ENCODE measurements at regions not wholly inside any gene's neighbourhood (a gene's known extent, or its start where the extent isn't known, plus 50 kb on each side); places are given as distances from the start of the nearest gene placed in this dataset.

GRCh38 chr15:38054488-38054887 is 120.0 kb downstream of the TMCO5A start:
- H3K27ac ChIP-seq = no peak overlapping the region

DNA sequence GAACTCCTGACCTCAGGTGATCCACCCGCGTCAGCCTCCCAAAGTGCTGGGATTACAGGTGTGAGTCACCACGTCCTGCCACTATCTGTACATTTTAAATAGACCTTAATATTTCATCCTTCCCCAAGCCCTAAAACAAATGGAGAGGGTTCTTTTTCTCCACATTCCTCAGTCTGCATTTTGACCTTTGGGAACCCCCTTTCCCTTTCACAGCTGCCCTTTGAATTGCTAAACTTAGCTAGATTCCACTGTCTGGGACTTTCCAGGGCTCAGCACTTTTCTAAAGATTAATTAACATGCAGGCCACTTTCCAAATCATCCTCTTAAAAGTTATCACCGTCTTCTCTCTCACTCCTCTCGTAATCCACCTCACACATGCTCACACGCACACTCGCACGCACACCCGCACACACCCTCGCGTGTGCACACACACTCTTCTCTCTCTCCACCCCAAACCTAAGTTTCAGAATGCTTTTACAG is 124.2 kb downstream of the TMCO5A start:
- DNase-seq = no peak
- H3K36me3 ChIP-seq = no peaks in the 10 kb centered on the region
- no peaks in the 10 kb centered on the region for H3K4me1 ChIP-seq
- H3K9me3 ChIP-seq = no peaks in the 10 kb centered on the region
- H3K27ac ChIP-seq = no peak overlapping the region
- H3K27me3 ChIP-seq = no peaks in the 10 kb centered on the region
- TF ChIP-seq POLR2A (IDR thresholded peaks at IDR 0.05) = no peak
- no peak for TF ChIP-seq CTCF (IDR thresholded peaks at IDR 0.05)
- no peak overlapping the region for H3K4me3 ChIP-seq

More at GRCh38 chr15:38054488-38054887, 120.0 kb downstream of the TMCO5A start:
- Histone ChIP-seq H3K9me3 (no peaks in the 10 kb centered on the region), H3K4me3 (no peak overlapping the region), H3K36me3 (no peaks in the 10 kb centered on the region), H3K4me1 (no peaks in the 10 kb centered on the region), H3K27me3 (no peaks in the 10 kb centered on the region)
- TF ChIP-seq POLR2A (IDR thresholded peaks at IDR 0.05) (no peak), CTCF (IDR thresholded peaks at IDR 0.05) (no peak)
- DNase-seq = no peak

DNA sequence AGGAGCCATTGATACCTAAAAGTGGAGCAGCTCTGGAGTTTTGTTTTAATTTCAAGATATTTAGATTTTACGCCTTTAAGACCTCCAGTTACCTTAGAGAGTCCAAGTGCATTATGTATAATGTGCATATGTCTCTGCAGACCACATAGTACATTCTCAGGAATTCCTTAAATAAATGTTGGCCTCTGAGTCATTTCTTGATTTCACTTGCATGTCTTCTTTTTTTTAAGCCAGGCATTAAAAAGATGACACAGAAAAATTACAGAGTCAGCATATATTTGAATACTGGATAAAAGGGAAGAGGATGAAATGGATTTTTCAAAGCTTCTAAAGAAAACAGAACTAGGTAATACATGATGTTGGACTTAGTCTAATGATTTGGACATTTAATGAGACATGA is 125.2 kb downstream of the TMCO5A start:
- no peaks in the 10 kb centered on the region for H3K4me1 ChIP-seq
- TF ChIP-seq POLR2A (IDR thresholded peaks at IDR 0.05) = no peak
- no peak for TF ChIP-seq CTCF (IDR thresholded peaks at IDR 0.05)
- no peak for DNase-seq
- no peak overlapping the region for H3K27ac ChIP-seq
- no peaks in the 10 kb centered on the region for H3K27me3 ChIP-seq
- H3K36me3 ChIP-seq = no peaks in the 10 kb centered on the region
- H3K9me3 ChIP-seq = no peaks in the 10 kb centered on the region
- H3K4me3 ChIP-seq = no peak overlapping the region

- no peak for DNase-seq
- Histone ChIP-seq H3K4me1 (no peaks in the 10 kb centered on the region), H3K9me3 (no peaks in the 10 kb centered on the region), H3K36me3 (no peaks in the 10 kb centered on the region), H3K4me3 (no peak overlapping the region), H3K27me3 (no peaks in the 10 kb centered on the region), H3K27ac (no peak overlapping the region)
- no peak for TF ChIP-seq POLR2A (IDR thresholded peaks at IDR 0.05)
- no peak for TF ChIP-seq CTCF (IDR thresholded peaks at IDR 0.05)
Measured at GRCh38 chr15:38061856-38062649, 127.6 kb downstream of the TMCO5A start.

GRCh38 chr15:38062696-38063095 is 128.3 kb downstream of the TMCO5A start:
- Histone ChIP-seq H3K27me3 (no peaks in the 10 kb centered on the region), H3K9me3 (no peaks in the 10 kb centered on the region), H3K27ac (no peak overlapping the region), H3K36me3 (no peaks in the 10 kb centered on the region), H3K4me1 (no peaks in the 10 kb centered on the region), H3K4me3 (no peak overlapping the region)
- TF ChIP-seq POLR2A (IDR thresholded peaks at IDR 0.05) (no peak), CTCF (IDR thresholded peaks at IDR 0.05) (no peak)
- no peak for DNase-seq

Data from Peyer's patch (tissue), 4 donors.